ENCODE measurements at regions not wholly inside any gene's neighbourhood (a gene's known extent, or its start where the extent isn't known, plus 50 kb on each side); places are given as distances from the start of the nearest gene placed in this dataset.

DNA sequence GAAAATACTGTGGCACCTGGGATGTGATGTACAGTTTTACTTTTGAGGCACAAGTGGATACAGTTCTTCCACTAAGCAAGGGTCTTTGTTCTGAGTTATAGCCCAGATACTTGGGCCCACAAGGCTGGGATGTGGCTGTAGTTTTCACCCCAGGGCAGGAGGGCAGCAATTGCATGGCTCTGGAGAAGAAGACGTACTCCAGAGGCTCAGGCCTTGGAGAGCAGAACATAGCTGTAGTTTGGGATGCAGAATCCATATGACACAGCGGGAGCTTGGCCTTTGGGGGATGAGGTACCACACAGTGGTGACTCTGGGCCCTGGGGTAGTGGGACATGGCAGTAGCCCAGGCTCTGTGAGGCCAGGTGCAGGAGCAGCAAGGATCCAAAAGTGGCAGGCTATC is 110.8 kb upstream of the FSTL4 start:
- DNase-seq (ENCODE audit: low read depth): no peak
- no peak overlapping the region for H3K4me3 ChIP-seq (ENCODE audit: low read depth, low read length)
- TF ChIP-seq CTCF (IDR thresholded peaks at IDR 0.05; ENCODE audit: insufficient read depth, low read length): no peak

GRCh38 chr5:133721365-133721764 is 109.0 kb upstream of the FSTL4 start:
- TF ChIP-seq CTCF (IDR thresholded peaks at IDR 0.05; ENCODE audit: insufficient read depth, low read length): no peak
- no peak for DNase-seq (ENCODE audit: low read depth)
- no peak overlapping the region for H3K4me3 ChIP-seq (ENCODE audit: low read depth, low read length)

- DNase-seq (ENCODE audit: low read depth): no peak
- H3K4me3 ChIP-seq (ENCODE audit: low read depth, low read length): no peak overlapping the region
- no peak for TF ChIP-seq CTCF (IDR thresholded peaks at IDR 0.05; ENCODE audit: insufficient read depth, low read length)
Measured at GRCh38 chr5:133718457-133718856, 106.1 kb upstream of the FSTL4 start.

GRCh38 chr5:133716532-133717183 is 104.3 kb upstream of the FSTL4 start:
- DNase-seq (ENCODE audit: low read depth): no peak
- no peak overlapping the region for H3K4me3 ChIP-seq (ENCODE audit: low read depth, low read length)
- no peak for TF ChIP-seq CTCF (IDR thresholded peaks at IDR 0.05; ENCODE audit: insufficient read depth, low read length)

DNA sequence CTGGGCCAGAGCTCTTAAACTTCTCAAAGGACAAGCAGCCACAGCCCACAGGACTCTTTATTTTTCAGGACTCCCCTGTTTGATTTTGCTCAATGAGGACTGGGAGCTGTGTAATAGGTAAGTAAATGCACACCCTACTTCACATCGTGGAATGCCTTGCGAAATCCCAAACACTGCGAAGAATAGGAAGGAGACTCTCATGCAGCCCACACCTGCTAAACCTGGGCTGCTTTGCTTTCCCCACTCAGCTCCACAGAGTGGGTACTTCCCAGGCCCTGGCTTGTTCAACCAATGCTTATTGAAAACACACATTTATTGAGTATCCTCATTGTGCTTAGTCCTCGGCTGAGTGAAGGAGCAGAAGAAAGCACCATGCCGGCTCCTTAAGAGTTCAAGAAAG is 103.3 kb upstream of the FSTL4 start:
- TF ChIP-seq CTCF (IDR thresholded peaks at IDR 0.05; ENCODE audit: insufficient read depth, low read length): no peak
- no peak for DNase-seq (ENCODE audit: low read depth)
- H3K4me3 ChIP-seq (ENCODE audit: low read depth, low read length): no peak overlapping the region

- DNase-seq (ENCODE audit: low read depth): no peak
- TF ChIP-seq CTCF (IDR thresholded peaks at IDR 0.05; ENCODE audit: insufficient read depth, low read length): no peak
Measured at GRCh38 chr5:133715216-133715615, 102.9 kb upstream of the FSTL4 start.

More at GRCh38 chr5:133715216-133715615, 102.9 kb upstream of the FSTL4 start:
- no peak overlapping the region for H3K4me3 ChIP-seq (ENCODE audit: low read depth, low read length)

Data from fibroblast of the aortic adventitia (primary cell).